HCT116 (cell line): ENCODE measurements at regions not wholly inside any gene's neighbourhood (a gene's known extent, or its start where the extent isn't known, plus 50 kb on each side); places are given as distances from the start of the nearest gene placed in this dataset.
A peak's percentile ranks its signal among the peaks of the same experiment; 100 is the strongest.

ENCODE experiments used
- ATAC-seq: fragments of 200-7000 bp; cut with Tn5 transposase; 2 replicates; pipeline ENCODE4 v1.9.1; 2020; ENCODE audit warnings: mild to moderate bottlenecking, moderate library complexity
- BruUV-seq: library from RNA; stranded (reverse); fragments of 400-500 nt; replicated peaks from 2 replicates; lab custom pipeline; 2021; lab: Mats Ljungman, UMichigan
- CTCF ChIA-PET: fragments of 300-600 bp; sonication (Branson Sonifier 250); formaldehyde crosslinking; loops from one replicate; lab custom pipeline; 2021; ENCODE audit warnings: antibody characterized with exemption; lab: Charles Lee
- POLR2A ChIA-PET: fragments of 300-600, 350-600 bp; sonication (Branson Sonifier 250); formaldehyde crosslinking; loops from one replicate; lab custom pipeline; 2021; ENCODE audit warnings: antibody characterized with exemption; lab: Charles Lee
- RAD21 ChIA-PET, 2 experiments: fragments of 300-600 bp; sonication (Branson Sonifier 250); formaldehyde crosslinking; loops; one replicate each; lab custom pipeline; 2023; ENCODE audit warnings: low total read pairs in 2 of 2; ENCODE audit not compliant: uncharacterized antibody in 2 of 2, unreplicated experiment in 2 of 2, low non-redundant PET in 1 of 2; lab: Charles Lee
- DNase-seq: peaks from one replicate; pipeline ENCODE4 v3.0.0-alpha.2; 2010; ENCODE audit warnings: low read depth, low spot score
- H2AFZ ChIP-seq: fragments of 200-600 bp; shearing (Covaris generic), sonication (generic); 2 replicates; pipeline ENCODE4 v1.6.1; 2017; ENCODE audit warnings: low read depth, mixed run types, mixed read lengths, antibody characterized with exemption, low read length; ENCODE audit not compliant: poor library complexity, severe bottlenecking
- H3K27ac ChIP-seq: 2 replicates; pipeline ENCODE4 v1.5.1; 2012; ENCODE audit warnings: low read depth, low read length
- H3K27me3 ChIP-seq: fragments of 200-600 bp; sonication (generic); 2 replicates; pipeline ENCODE4 v1.6.1; 2016; ENCODE audit warnings: mixed run types, low read length, mixed read lengths; ENCODE audit not compliant: insufficient read depth
- H3K36me3 ChIP-seq, 2 experiments: fragments of 200-500 bp in 1 of 2; fragments of 200-600 bp in 1 of 2; sonication (Bioruptor generic) in 1 of 2; sonication (generic) in 1 of 2; 2 replicates each; pipeline versions ENCODE4 v1.5.1 to v1.6.1; 2014 to 2016; ENCODE audit warnings: low read length in 2 of 2, inconsistent platforms in 1 of 2, mixed read lengths in 1 of 2, mixed run types in 1 of 2; ENCODE audit not compliant: insufficient read depth in 2 of 2, control insufficient read depth in 1 of 2
- H3K4me1 ChIP-seq, 2 experiments: fragments of 200-600 bp in 1 of 2; sonication (generic) in 1 of 2; 2 replicates each; pipeline versions ENCODE4 v1.5.1 to v1.6.1; 2012 to 2017; ENCODE audit warnings: low read length in 2 of 2, inconsistent platforms in 1 of 2, mild to moderate bottlenecking in 1 of 2, mixed read lengths in 1 of 2, mixed run types in 1 of 2, moderate library complexity in 1 of 2; ENCODE audit not compliant: insufficient read depth in 2 of 2, control insufficient read depth in 1 of 2
- H3K4me2 ChIP-seq: fragments of 200-600 bp; sonication (generic); 2 replicates; pipeline ENCODE4 v1.6.1; 2017; ENCODE audit warnings: mixed run types, low read length, mixed read lengths
- H3K4me3 ChIP-seq, 2 experiments: fragments of 200-600 bp in 1 of 2; sonication (generic) in 1 of 2; replicated peaks in 1 of 2; 2 replicates each; pipeline ENCODE4 v1.5.1; 2011 to 2016; ENCODE audit warnings: low read length in 2 of 2, control low read depth in 1 of 2, low read depth in 1 of 2, mild to moderate bottlenecking in 1 of 2, mixed read lengths in 1 of 2, mixed run types in 1 of 2
- H3K79me2 ChIP-seq: fragments of 200-600 bp; sonication (generic); 2 replicates; pipeline ENCODE4 v1.6.1; 2017; ENCODE audit warnings: mild to moderate bottlenecking, mixed run types, low read length, moderate library complexity, mixed read lengths; ENCODE audit not compliant: insufficient read depth
- H3K9ac ChIP-seq: fragments of 200-600 bp; sonication (generic); 2 replicates; pipeline ENCODE4 v1.6.1; 2016; ENCODE audit warnings: low read length, mixed read lengths
- H3K9me2 ChIP-seq: fragments of 200-600 bp; sonication (generic), shearing (Covaris generic); 2 replicates; pipeline ENCODE4 v1.6.1; 2017; ENCODE audit warnings: mixed run types, mild to moderate bottlenecking, moderate library complexity; ENCODE audit not compliant: insufficient read depth
- H3K9me3 ChIP-seq, 2 experiments: fragments of 200-500 bp in 1 of 2; fragments of 200-600 bp in 1 of 2; sonication (Bioruptor generic) in 1 of 2; sonication (generic) in 1 of 2; 2 replicates each; pipeline ENCODE4 v1.6.1; 2014 to 2017; ENCODE audit warnings: low read length in 2 of 2, mixed read lengths in 2 of 2, inconsistent platforms in 1 of 2, low read depth in 1 of 2, mild to moderate bottlenecking in 1 of 2, mixed run types in 1 of 2, moderate library complexity in 1 of 2; ENCODE audit not compliant: control insufficient read depth in 1 of 2, insufficient read depth in 1 of 2
- H4K20me1 ChIP-seq: fragments of 200-600 bp; sonication (generic), shearing (Covaris generic); 2 replicates; pipeline ENCODE4 v1.6.1; 2017; ENCODE audit warnings: mixed run types, mild to moderate bottlenecking, moderate library complexity; ENCODE audit not compliant: insufficient read depth
- ELF1 ChIP-seq: IDR thresholded peaks from 2 replicates; pipeline ENCODE4 v1.6.1; 2012; ENCODE audit warnings: low read depth, borderline replicate concordance
- FOSL1 ChIP-seq: IDR thresholded peaks from 2 replicates; pipeline ENCODE4 v1.6.1; 2012; ENCODE audit warnings: low read depth
- JUND ChIP-seq: IDR thresholded peaks from 2 replicates; pipeline ENCODE4 v1.6.1; 2012
- POLR2A ChIP-seq: IDR thresholded peaks from 2 replicates; pipeline ENCODE4 v1.7.0; 2011; ENCODE audit warnings: borderline replicate concordance; ENCODE audit not compliant: insufficient read depth, insufficient read length; ENCODE audit errors: extremely low read depth
- POLR2AphosphoS5 ChIP-seq: IDR thresholded peaks from 2 replicates; pipeline ENCODE4 v1.6.1; 2011; ENCODE audit warnings: mild to moderate bottlenecking, low read depth, low read length, moderate library complexity
- SIN3A ChIP-seq: IDR thresholded peaks from 2 replicates; pipeline ENCODE4 v1.6.1; 2012; ENCODE audit warnings: low read depth
- SP1 ChIP-seq: IDR thresholded peaks from 2 replicates; pipeline ENCODE4 v1.6.1; 2012; ENCODE audit warnings: low read depth
- TCF7L2 ChIP-seq: IDR thresholded peaks from 2 replicates; pipeline ENCODE4 v1.7.0; 2011; ENCODE audit warnings: borderline replicate concordance, inconsistent platforms; ENCODE audit not compliant: insufficient read depth, insufficient read length; ENCODE audit errors: extremely low read depth
- ZNF274 ChIP-seq: fragments of 200-500 bp; sonication (Bioruptor generic); IDR thresholded peaks from 2 replicates; pipeline ENCODE4 v1.6.1; 2014; ENCODE audit warnings: mild to moderate bottlenecking, low read depth, low read length, inconsistent platforms
- intact Hi-C: fragments of 100-400 bp; cut with micrococcal nuclease; formaldehyde crosslinking; loops from 2 replicates; pipeline ENCODE4 v1.10.0; 2022
- TF ChIP-seq, protein P1 (sequence below): IDR thresholded peaks from 2 replicates; pipeline ENCODE4 v1.6.1; 2012; ENCODE audit warnings: low read depth
- TF ChIP-seq, protein P2 (sequence below): IDR thresholded peaks from 2 replicates; pipeline ENCODE4 v1.6.1; 2011; ENCODE audit warnings: mild to moderate bottlenecking, low read length, moderate library complexity; ENCODE audit not compliant: insufficient replicate concordance; ENCODE audit errors: extremely low read depth

DNA sequence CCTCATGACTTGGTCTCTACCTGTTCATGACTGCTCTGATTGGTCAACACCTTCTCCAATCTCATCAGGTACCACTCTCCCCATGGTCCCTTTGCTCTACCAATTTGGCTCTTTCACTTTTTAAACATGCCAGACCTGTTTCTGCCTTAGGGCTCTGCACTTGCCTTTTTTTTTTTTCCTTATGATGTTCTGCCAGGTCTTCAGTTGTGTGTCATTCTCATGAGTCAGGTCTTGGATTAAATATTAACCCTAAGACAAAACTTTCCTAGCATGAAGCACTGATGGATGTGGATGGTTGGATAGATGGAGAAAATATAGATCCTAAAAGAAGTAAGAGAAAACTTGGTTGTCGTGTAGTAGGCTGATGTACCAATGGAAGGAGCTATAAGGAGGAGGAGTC is 219.3 kb downstream of the TTC32 start:
- DNase-seq (no peak), ATAC-seq (no peak)
- no TSS peak for BruUV-seq
- Histone ChIP-seq H3K27ac (no peak overlapping the region), H3K4me2 (peak overlapping the region; percentile 24; the same call in 1 of the 2 replicates), H3K79me2 (no peaks in the 10 kb centered on the region), H3K36me3 (no peaks in the 10 kb centered on the region), H3K4me1 (peaks cover 0 to 9% of the 10 kb centered on the region in 2 experiments; a peak in 2 of 4 replicates), H2AFZ (no peak overlapping the region), H3K4me3 (no peak overlapping the region), H3K9ac (no peak overlapping the region), H3K9me3 (no peaks in the 10 kb centered on the region), H4K20me1 (no peaks in the 10 kb centered on the region), H3K27me3 (peaks cover 9% of the 10 kb centered on the region; the same call in 1 of the 2 replicates), H3K9me2 (no peaks in the 10 kb centered on the region)
- intact Hi-C loops = no loop called here
- RAD21 ChIA-PET = no interaction called here
- POLR2A ChIA-PET = no interaction called here
- TF ChIP-seq, protein P1, sequence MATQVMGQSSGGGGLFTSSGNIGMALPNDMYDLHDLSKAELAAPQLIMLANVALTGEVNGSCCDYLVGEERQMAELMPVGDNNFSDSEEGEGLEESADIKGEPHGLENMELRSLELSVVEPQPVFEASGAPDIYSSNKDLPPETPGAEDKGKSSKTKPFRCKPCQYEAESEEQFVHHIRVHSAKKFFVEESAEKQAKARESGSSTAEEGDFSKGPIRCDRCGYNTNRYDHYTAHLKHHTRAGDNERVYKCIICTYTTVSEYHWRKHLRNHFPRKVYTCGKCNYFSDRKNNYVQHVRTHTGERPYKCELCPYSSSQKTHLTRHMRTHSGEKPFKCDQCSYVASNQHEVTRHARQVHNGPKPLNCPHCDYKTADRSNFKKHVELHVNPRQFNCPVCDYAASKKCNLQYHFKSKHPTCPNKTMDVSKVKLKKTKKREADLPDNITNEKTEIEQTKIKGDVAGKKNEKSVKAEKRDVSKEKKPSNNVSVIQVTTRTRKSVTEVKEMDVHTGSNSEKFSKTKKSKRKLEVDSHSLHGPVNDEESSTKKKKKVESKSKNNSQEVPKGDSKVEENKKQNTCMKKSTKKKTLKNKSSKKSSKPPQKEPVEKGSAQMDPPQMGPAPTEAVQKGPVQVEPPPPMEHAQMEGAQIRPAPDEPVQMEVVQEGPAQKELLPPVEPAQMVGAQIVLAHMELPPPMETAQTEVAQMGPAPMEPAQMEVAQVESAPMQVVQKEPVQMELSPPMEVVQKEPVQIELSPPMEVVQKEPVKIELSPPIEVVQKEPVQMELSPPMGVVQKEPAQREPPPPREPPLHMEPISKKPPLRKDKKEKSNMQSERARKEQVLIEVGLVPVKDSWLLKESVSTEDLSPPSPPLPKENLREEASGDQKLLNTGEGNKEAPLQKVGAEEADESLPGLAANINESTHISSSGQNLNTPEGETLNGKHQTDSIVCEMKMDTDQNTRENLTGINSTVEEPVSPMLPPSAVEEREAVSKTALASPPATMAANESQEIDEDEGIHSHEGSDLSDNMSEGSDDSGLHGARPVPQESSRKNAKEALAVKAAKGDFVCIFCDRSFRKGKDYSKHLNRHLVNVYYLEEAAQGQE = no peak
- TF ChIP-seq, protein P2, sequence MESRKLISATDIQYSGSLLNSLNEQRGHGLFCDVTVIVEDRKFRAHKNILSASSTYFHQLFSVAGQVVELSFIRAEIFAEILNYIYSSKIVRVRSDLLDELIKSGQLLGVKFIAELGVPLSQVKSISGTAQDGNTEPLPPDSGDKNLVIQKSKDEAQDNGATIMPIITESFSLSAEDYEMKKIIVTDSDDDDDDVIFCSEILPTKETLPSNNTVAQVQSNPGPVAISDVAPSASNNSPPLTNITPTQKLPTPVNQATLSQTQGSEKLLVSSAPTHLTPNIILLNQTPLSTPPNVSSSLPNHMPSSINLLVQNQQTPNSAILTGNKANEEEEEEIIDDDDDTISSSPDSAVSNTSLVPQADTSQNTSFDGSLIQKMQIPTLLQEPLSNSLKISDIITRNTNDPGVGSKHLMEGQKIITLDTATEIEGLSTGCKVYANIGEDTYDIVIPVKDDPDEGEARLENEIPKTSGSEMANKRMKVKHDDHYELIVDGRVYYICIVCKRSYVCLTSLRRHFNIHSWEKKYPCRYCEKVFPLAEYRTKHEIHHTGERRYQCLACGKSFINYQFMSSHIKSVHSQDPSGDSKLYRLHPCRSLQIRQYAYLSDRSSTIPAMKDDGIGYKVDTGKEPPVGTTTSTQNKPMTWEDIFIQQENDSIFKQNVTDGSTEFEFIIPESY = no peak
- TF ChIP-seq ELF1 = no peak
- TF ChIP-seq SP1 = peak; percentile 50
- no peak for TF ChIP-seq ZNF274
- TF ChIP-seq POLR2A = no peak
- TF ChIP-seq TCF7L2 = no peak
- peak; percentile 46 for TF ChIP-seq FOSL1
- peak; percentile 39 for TF ChIP-seq JUND
- TF ChIP-seq POLR2AphosphoS5 = no peak
- no peak for TF ChIP-seq SIN3A
- CTCF ChIA-PET = no interaction called here
